Mammary epithelial cell (primary cell): ENCODE measurements at regions not wholly inside any gene's neighbourhood (a gene's known extent, or its start where the extent isn't known, plus 50 kb on each side); places are given as distances from the start of the nearest gene placed in this dataset.

Experiments used
- EZH2 ChIP-seq: IDR thresholded peaks from 2 replicates; pipeline ENCODE4 v1.6.1; 2012; ENCODE audit warnings: low read length, inconsistent platforms, borderline replicate concordance
- TF ChIP-seq, protein P1 (sequence below), 2 donors: IDR thresholded peaks in 1 of 2; conservative IDR thresholded peaks in 1 of 2; 2 replicates each; pipeline ENCODE4 v1.5.1; 2011 to 2012; ENCODE audit warnings: inconsistent platforms in 2 of 2, low read length in 2 of 2, mild to moderate bottlenecking in 2 of 2, control low read depth in 1 of 2, low read depth in 1 of 2; ENCODE audit not compliant: insufficient read depth in 1 of 2; ENCODE audit errors: extremely low read depth in 1 of 2

DNA sequence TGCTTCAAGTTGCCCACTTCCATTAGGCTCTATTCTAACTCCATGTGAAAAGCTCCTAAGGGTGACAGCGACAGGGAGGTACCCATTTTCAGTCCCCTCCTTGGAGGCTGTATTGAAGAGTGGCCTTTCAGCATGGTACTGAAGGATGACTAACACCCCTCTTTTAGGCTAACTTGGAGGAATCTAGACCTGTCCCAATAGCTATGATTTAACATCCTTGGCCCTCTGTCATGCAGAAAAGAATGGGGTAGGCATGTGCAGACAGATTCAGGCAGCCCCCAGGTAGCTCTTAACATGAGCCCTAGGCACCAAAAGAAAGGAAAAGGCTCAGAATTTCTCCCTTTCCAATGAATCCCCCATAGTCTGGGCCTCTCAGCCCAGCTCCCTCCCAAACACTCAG lies 89.3 kb upstream of the AMOTL1 start:
- TF ChIP-seq EZH2, result no peak
- TF ChIP-seq, protein P1, sequence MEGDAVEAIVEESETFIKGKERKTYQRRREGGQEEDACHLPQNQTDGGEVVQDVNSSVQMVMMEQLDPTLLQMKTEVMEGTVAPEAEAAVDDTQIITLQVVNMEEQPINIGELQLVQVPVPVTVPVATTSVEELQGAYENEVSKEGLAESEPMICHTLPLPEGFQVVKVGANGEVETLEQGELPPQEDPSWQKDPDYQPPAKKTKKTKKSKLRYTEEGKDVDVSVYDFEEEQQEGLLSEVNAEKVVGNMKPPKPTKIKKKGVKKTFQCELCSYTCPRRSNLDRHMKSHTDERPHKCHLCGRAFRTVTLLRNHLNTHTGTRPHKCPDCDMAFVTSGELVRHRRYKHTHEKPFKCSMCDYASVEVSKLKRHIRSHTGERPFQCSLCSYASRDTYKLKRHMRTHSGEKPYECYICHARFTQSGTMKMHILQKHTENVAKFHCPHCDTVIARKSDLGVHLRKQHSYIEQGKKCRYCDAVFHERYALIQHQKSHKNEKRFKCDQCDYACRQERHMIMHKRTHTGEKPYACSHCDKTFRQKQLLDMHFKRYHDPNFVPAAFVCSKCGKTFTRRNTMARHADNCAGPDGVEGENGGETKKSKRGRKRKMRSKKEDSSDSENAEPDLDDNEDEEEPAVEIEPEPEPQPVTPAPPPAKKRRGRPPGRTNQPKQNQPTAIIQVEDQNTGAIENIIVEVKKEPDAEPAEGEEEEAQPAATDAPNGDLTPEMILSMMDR (conservative IDR thresholded peaks at IDR 0.05 in 1 of 2, IDR thresholded peaks at IDR 0.05 in 1 of 2; ENCODE audit: extremely low read depth in 1 of 2, insufficient read depth in 1 of 2, low read depth in 1 of 2, low read length in 2 of 2), result no peak
